ENCODE measurements at regions not wholly inside any gene's neighbourhood (a gene's known extent, or its start where the extent isn't known, plus 50 kb on each side); places are given as distances from the start of the nearest gene placed in this dataset.
"Not testable (repeated sequence)": the region's sequence is repeated elsewhere in the genome, so short reads cannot be mapped to it uniquely, and the experiment has no call there.

DNA sequence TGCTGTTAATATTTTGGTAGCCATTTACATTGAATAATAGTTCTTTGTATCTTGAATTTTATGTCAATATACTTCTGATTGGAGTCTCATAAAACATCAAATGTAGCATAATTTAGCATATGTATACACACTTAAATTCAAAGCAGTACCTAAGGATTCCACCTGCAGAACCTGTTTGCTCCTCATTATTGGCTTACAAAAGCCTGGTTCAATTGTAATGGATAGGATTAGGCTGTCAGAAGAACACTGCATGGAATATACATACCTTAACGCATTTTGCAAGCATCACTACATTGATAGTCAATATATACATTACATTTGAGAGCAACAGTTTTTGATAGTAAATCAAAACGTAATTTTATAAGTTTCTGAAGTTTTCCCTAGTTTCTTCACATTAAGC lies 711.3 kb upstream of the COX7C start:
- DNase-seq = no peak

DNA sequence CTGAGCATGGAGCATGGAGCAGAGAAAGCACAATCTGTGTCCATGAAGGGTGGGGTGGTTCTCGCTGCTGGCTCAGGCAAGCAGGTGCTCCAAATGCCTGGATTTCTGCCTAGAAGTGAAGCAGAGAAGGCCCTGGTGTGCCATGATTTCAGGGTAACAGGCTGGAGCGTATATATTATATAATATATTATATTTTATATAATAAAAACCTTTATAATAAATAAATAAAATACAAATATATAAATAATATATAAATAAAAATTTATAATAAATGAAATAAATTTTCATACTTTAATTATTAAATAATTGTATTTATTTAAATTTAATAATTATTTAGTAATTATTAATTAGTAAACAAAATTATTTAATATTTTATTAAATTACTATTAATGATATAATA lies 707.4 kb upstream of the COX7C start:
- DNase-seq = no peak

GRCh38 chr5:85920984-85921383 lies 696.8 kb upstream of the COX7C start:
- no peak for DNase-seq

DNA sequence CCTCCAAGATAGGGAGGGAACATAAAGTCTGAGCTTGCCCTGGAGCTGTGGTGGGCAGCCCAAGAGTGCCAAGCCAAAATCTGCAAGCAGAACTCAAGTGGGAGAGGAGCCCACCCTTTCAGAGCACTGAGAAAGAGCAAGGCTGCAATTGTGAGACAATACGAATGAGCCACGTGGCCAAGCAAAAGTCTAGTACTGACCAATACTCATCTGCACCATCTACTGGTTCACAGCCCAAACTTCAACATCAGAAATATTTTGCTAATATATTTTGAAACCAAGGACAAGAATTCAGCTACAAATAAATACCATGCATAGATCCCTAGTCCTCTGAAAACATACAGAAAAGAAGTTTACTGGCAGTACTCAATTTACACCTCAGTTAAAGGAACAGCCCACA lies 696.2 kb upstream of the COX7C start:
- no peak for DNase-seq

DNA sequence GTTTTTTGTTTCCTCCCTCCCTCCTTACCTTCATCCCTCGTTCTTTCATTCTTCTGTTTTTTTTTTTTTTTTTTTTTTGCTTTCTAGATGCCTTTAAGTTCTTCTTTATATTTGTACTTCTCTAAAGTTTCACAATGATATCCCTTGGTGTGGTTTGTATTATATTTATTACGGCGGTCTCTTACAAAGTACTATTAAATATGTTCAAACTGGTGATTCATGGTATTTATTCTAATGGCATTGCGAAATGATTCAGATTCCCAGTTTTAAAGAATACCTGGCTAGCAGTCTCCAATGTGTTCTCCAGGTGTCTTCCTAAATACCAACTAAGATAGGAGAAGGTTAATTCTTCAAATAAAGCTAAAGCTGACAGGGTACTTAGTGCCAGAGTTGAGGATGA lies 690.1 kb upstream of the COX7C start:
- no peak for DNase-seq

GRCh38 chr5:85929713-85930112 lies 688.0 kb upstream of the COX7C start:
- DNase-seq = no peak

DNA sequence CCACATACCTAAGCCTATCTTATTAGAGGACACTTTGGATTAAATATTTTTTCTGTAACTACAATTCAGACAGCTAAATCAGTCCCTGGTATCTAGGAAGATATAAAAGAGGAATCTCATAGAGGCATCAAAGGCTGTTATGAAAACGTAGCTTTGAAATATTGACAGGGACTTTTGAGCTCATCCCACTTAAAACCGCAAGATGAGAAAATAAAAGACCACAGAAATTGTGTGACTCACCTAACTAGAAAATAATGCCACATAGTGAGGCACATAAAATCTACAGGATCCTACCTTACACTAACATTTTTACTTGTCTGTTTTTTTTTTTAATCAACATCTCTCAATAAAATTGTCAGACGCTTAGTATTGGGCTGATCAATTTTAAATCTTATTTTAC lies 686.5 kb upstream of the COX7C start:
- no peak for DNase-seq

DNA sequence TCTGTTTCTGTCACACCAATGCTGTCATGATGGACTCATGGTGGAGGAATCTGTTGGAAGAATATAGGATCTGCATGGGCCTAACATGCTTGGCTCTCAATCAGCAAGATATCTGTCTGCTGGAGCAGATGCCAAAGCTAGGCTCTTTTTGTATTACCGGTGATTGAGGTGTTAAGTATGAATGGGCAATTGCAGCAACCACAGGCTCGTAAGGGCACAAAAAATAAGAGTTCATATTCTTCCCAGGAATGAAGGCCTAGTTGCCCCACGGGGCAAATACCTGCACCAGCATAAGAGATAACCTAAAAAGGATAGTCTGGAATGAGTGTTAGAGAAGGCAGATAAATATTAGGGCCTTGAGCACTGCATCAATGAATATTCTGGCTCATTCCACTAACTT lies 679.5 kb upstream of the COX7C start:
- no peak for DNase-seq

GRCh38 chr5:85951707-85952210 lies 666.0 kb upstream of the COX7C start:
- DNase-seq = no peak

DNA sequence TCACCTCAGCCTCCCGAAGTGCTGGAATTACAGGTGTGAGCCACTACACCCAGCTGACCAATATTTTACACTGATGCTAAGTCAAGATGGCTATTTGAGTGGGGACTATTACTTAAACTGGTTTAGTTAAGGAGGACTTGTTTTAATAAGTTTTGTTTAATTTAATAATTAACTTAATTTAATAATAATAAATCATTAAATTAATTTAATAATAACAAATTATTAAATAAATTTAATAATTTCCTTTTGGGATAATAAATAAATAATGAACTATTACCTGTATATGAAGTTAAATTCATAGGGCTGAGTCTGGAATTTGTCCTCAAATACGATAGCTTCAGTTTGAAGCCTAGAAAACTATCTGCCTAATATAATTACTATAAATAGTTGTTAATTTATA lies 665.1 kb upstream of the COX7C start:
- DNase-seq = no peak

DNA sequence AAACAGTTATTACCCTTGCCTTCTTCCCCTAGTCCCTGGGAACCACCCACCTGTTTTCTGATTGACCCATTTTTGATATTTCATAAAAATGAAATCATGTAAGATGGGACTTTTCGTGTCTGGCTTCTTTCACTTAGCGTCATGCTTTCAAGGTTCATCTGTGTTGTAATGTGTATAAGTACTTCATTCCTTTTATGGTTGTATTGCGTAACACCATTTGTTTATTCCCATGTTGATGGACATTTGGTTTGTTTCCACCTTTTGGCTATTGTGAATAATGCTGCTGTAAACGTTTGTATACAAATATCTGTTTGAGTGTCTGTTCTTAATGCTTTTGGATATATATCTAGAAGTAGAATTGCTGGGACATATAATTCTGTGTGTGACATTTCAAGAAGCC lies 650.1 kb upstream of the COX7C start:
- DNase-seq = no peak

GRCh38 chr5:85972539-85972938 lies 645.2 kb upstream of the COX7C start:
- no peak for DNase-seq

DNA sequence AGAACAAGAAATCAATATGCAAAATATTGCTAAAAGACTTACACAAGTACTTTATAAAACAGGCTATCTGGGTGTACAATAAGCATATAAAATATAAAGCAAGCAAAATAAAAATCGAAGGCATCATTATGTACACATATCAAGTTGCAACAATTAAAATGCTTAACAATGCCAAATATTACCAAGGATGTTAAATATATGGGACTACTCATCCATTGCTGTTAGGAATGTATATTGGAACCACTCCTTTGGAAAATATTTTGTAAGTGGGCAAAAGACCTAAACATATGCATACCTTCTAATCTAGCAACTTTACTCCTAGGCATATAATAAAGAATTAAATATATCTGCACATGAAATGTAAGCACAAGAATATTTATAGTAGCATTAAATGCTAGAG lies 632.6 kb upstream of the COX7C start:
- DNase-seq = no peak

DNA sequence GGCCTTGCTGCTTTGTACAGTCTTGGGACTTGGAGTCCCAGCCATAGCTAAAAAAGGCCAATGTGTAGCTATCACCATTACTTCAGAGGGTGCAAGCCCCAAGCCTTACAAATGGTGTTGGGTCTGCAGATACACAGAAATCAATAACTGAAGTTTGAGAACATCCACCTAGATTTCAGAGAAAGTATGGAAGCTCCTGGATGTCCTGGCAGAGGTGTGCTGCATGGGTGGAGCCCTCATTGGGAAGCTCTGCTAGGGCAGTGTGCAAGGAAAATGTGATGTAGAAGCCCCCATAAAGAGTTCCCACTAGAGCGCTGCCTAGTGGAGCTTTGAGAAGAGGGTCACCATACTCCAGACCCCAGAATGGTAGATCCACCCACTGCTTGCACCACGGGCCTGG lies 626.7 kb upstream of the COX7C start:
- DNase-seq = no peak

DNA sequence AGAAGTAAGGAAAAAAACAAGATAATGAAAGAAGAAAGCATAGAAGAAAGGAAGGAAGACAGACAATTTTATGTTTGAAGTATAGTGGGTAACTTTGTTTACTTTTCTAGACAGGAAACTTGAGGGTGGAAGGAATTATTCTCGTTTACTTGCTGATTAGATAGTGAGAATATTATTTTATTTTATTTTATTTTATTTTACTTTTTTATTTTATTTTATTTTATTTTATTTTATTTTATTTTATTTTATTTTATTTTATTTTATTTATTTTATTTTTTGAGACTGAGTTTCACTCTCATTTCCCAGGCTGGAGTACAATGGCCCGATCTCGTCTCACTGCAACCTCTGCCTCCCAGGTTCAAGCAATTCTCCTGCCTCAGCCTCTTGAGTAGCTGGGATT lies 623.1 kb upstream of the COX7C start:
- DNase-seq = not testable (repeated sequence)

DNA sequence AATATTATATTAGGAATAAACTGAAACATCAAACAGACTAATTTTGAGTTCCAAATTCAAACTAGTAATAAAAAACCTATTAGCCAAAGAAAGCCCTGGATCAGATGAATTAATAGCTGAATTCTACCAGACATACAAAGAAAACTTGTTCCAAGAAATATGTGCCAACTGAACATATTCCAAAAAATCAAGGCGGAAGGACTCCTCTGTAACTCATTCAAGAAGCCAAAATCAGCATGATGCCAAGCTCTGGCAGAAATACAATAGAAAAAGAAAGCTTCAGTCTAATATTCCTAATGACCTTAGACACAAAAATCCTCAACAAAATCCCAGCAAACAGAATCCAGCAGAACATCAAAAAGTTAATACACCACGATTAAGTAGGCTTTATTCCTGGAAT lies 619.1 kb upstream of the COX7C start:
- DNase-seq = no peak

GRCh38 chr5:86008293-86008692 lies 609.4 kb upstream of the COX7C start:
- DNase-seq = no peak

DNA sequence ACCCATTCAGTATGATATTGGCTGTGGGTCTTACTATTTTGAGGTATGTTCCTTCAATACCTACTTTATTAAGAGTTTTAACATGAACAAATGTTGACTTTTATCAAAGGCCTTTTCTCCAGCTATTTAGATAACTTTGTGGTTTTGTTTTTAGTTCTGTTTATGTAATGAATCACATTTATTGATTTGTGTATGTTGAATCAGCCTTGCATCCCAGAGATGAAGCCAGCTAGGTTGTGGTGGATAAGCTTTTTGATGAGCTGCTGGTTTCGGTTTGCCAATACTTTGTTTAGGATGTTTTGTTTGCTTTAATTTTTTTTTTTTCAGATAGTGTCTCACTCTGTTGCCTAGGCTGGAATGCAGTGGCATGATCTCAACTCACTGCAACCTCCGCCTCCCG lies 609.0 kb upstream of the COX7C start:
- DNase-seq = no peak

DNA sequence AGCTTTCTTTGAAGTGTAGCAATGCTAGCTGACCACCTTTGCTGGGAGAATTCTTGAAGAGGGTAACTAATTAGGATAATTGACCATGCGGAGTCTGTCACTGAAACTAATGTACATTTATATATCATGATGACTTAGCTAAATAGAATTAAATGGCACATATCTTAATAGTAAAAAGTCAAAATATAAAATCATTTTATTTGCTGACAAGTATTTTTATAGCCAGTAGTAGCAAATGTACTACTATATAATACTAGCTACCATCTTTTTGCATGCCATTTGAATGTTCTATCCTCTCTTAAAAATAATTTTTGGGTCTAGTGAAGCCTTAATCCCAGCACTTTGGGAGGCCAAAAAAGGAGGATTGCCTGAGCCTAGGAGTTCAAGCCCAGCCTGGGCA lies 605.8 kb upstream of the COX7C start:
- DNase-seq = no peak

DNA sequence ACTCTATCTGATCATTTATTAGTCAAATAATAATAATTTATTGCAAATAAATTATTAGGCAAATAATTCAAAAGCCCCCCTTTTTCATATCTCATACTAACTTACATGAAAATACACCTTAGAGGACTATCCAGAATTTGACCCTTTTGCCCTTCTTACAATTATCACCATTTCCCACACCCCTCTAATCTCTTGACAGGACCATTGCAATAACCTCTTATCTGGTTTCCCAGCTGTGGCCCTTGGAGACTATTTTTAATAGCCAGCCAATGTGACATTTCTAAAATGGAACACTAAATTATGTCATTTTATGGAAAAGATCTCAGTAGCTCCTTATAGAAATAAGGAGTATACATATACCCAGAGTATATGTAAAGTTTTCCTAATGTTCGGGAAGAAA lies 588.4 kb upstream of the COX7C start:
- DNase-seq = no peak

GRCh38 chr5:86030753-86031152 lies 587.0 kb upstream of the COX7C start:
- DNase-seq = no peak

DNA sequence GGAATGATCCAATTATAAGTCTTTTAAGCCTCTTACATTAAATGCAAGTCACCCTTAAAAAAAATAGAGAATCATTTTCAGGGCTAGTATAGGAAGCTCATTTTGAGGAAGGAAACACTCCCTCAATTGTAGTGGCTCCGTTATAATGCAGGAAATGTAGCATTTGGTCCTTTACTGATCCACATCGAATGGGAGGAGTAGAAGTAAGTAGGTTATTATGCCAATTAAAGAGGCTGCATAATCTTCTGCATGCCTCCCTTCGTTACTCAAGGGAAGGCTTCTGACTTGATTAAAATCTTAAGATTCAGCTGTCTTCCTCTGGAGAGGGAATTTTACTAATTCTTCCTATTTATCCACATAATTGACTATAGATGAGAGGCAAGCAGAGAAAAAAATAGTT lies 579.2 kb upstream of the COX7C start:
- no peak for DNase-seq

DNA sequence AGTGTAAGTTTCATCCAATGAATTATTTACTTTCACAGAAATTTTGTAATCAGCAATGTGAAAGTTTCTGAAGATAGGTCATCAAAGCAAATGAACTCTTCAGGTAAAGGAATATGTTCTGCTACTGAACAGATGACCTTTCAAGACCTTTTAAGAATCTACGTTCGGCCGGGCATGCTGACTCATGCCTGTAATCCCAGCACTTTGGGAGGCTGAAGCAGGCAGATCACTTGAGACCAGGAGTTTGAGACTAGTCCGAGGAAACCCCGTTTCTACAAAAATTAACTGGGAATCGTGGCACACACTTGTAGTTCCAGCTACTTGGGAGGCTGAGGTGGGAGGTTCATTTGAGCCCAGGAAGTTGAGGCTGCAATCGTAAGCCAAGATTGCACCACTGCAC lies 578.4 kb upstream of the COX7C start:
- no peak for DNase-seq

- no peak for DNase-seq
These were observed 547.0 kb upstream of the COX7C start for GRCh38 chr5:86070719-86071118.

GRCh38 chr5:86074297-86074696 lies 543.4 kb upstream of the COX7C start:
- no peak for DNase-seq

DNA sequence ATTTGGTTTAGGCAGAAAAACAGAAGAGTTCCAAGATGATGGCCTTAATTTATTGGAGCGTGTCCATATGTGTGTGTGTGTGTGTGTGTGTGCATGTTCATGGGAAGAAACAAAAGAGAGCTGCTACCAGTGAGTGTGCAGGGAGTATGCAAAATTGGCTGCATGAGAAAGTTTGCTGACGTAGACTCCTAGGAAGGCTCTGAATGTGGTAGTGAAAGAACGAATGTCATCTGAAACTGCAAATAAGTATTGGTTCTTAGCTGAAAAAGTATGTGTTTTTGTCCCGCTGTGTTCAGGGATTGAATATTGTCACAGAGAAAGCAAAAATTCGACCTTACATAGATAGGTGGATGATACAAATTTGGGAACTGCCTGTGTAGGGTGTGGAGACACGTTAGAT lies 542.6 kb upstream of the COX7C start:
- no peak for DNase-seq

All from EL (cell line).